ENCODE measurements at regions not wholly inside any gene's neighbourhood (a gene's known extent, or its start where the extent isn't known, plus 50 kb on each side); places are given as distances from the start of the nearest gene placed in this dataset.

- TF ChIP-seq EP300 (IDR thresholded peaks at IDR 0.05; ENCODE audit: borderline replicate concordance in 1 of 2, low read depth in 2 of 2, low read length in 2 of 2) = no peak
- TF ChIP-seq CHD2 (IDR thresholded peaks at IDR 0.05; ENCODE audit: low read length) = no peak
- TF ChIP-seq CTCF (IDR thresholded peaks at IDR 0.05; ENCODE audit: control extremely low read depth in 1 of 3, insufficient read depth in 1 of 3, low read depth in 1 of 3, low read length in 3 of 3) = no peak
- no peak for TF ChIP-seq RFX5 (IDR thresholded peaks at IDR 0.05; ENCODE audit: borderline replicate concordance, low read depth, low read length)
- TF ChIP-seq CEBPB (IDR thresholded peaks at IDR 0.05; ENCODE audit: low read depth, low read length) = no peak
- TF ChIP-seq POLR2A (IDR thresholded peaks at IDR 0.05; ENCODE audit: control extremely low read depth in 1 of 2, low read depth in 2 of 2, low read length in 2 of 2) = no peak
- no peak for TF ChIP-seq EZH2 (IDR thresholded peaks at IDR 0.05; ENCODE audit: low read depth, low read length, severe bottlenecking)
- TF ChIP-seq KDM5A (IDR thresholded peaks at IDR 0.05; ENCODE audit: low read length) = no peak
- no peak for TF ChIP-seq TAF1 (IDR thresholded peaks at IDR 0.05; ENCODE audit: low read depth, low read length)
- TF ChIP-seq ZNF274 (IDR thresholded peaks at IDR 0.05; ENCODE audit: borderline replicate concordance, extremely low read depth, low read length) = no peak
These were observed 414.4 kb downstream of the DAD1 start for GRCh38 chr14:22174412-22175277.
